ENCODE measurements at regions not wholly inside any gene's neighbourhood (a gene's known extent, or its start where the extent isn't known, plus 50 kb on each side); places are given as distances from the start of the nearest gene placed in this dataset.
A peak's percentile ranks its signal among the peaks of the same experiment; 100 is the strongest.

DNA sequence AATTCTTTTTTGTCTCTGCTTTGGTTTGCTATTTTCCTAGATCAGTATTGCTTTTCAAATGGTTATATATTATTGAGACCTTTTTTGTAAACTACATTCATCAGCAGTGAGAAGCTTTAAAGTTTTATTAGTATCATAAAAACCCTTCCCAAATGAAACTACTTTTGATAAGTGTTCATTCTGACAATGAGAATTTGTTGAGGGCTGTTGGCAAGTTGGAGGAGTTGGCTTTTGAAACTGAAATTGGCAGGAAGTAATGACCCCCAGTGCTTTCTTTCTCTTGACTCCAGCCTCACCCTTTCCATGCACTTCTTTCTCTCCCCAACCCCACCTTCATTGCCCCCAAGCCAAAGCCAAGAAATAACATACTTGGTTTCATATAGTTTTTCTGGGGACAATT lies 113.8 kb downstream of the ZIC5 start:
- Histone ChIP-seq H3K4me2 (ENCODE audit: insufficient read depth, insufficient read length, low read length) (no peak overlapping the region), H3K23me2 (ENCODE audit: insufficient read length, low read depth, low read length, poor library complexity, severe bottlenecking) (no peaks in the 10 kb centered on the region), H4K8ac (replicated peaks; ENCODE audit: insufficient read length, low read depth, low read length) (no peak overlapping the region), H3K18ac (ENCODE audit: insufficient read length, low read depth, low read length) (no peak overlapping the region), H3K9me3 (ENCODE audit: control insufficient read depth, low read depth, low read length) (no peaks in the 10 kb centered on the region), H3K27me3 (ENCODE audit: insufficient read depth, low read length) (no peaks in the 10 kb centered on the region), H2BK15ac (ENCODE audit: low read depth, low read length) (no peak overlapping the region), H3K79me2 (ENCODE audit: insufficient read depth, low read length) (no peaks in the 10 kb centered on the region), H2BK120ac (ENCODE audit: low read depth, low read length, poor library complexity, severe bottlenecking) (no peak overlapping the region), H3K56ac (ENCODE audit: insufficient read length, low read depth, low read length) (no peak overlapping the region), H3K9ac (ENCODE audit: extremely low read depth, insufficient read length, low read length) (no peak overlapping the region), H2AFZ (ENCODE audit: low read length) (no peak overlapping the region), H2BK12ac (ENCODE audit: insufficient read length, low read depth, low read length) (no peak overlapping the region), H4K91ac (ENCODE audit: insufficient read length, low read depth, low read length) (no peak overlapping the region), H3K14ac (ENCODE audit: insufficient read depth, low read length) (no peak overlapping the region), H3K4ac (ENCODE audit: low read depth, low read length) (no peak overlapping the region), H3K23ac (ENCODE audit: insufficient read length, low read depth, low read length) (no peak overlapping the region), H3T11ph (ENCODE audit: low read length) (no peak overlapping the region), H4K5ac (ENCODE audit: insufficient read length, low read depth, low read length) (no peak overlapping the region), H4K20me1 (ENCODE audit: control insufficient read depth, insufficient read depth, insufficient read length) (no peaks in the 10 kb centered on the region), H2BK20ac (ENCODE audit: low read depth, low read length, poor library complexity, severe bottlenecking) (no peak overlapping the region), H2BK5ac (ENCODE audit: insufficient read length, low read length) (no peak overlapping the region), H3K4me1 (ENCODE audit: insufficient read depth, low read length) (peaks cover 18% of the 10 kb centered on the region), H3K27ac (ENCODE audit: insufficient read length, low read depth, low read length) (no peak overlapping the region), H2AK5ac (ENCODE audit: insufficient read length, low read length) (no peak overlapping the region), H3K79me1 (ENCODE audit: insufficient read depth, low read depth, low read length, poor library complexity, severe bottlenecking) (no peaks in the 10 kb centered on the region)
- Mint-ChIP-seq H3K4me3 (no peak overlapping the region), H3K4me1 (peaks cover 81% of the 10 kb centered on the region in 2 experiments), H3K27ac (peak overlapping the region in 1 of 3 experiments; percentile 76; a peak in 2 of 7 replicates), H3K9me3 (no peaks in the 10 kb centered on the region), H3K27me3 (ENCODE audit: low read depth) (no peaks in the 10 kb centered on the region), H3K36me3 (ENCODE audit: insufficient read depth in 1 of 3, low read depth in 3 of 3) (0 out of 7 replicates have a peak, but pooled peaks cover 0 to 2% (median 0%) of the 10 kb centered on the region in 3 experiments)
- no peak for DNase-seq
- TF ChIP-seq, protein P1, sequence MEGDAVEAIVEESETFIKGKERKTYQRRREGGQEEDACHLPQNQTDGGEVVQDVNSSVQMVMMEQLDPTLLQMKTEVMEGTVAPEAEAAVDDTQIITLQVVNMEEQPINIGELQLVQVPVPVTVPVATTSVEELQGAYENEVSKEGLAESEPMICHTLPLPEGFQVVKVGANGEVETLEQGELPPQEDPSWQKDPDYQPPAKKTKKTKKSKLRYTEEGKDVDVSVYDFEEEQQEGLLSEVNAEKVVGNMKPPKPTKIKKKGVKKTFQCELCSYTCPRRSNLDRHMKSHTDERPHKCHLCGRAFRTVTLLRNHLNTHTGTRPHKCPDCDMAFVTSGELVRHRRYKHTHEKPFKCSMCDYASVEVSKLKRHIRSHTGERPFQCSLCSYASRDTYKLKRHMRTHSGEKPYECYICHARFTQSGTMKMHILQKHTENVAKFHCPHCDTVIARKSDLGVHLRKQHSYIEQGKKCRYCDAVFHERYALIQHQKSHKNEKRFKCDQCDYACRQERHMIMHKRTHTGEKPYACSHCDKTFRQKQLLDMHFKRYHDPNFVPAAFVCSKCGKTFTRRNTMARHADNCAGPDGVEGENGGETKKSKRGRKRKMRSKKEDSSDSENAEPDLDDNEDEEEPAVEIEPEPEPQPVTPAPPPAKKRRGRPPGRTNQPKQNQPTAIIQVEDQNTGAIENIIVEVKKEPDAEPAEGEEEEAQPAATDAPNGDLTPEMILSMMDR (conservative IDR thresholded peaks at IDR 0.05): no peak

Data from H9 (cell line).